ENCODE measurements at regions not wholly inside any gene's neighbourhood (a gene's known extent, or its start where the extent isn't known, plus 50 kb on each side); places are given as distances from the start of the nearest gene placed in this dataset.

DNA sequence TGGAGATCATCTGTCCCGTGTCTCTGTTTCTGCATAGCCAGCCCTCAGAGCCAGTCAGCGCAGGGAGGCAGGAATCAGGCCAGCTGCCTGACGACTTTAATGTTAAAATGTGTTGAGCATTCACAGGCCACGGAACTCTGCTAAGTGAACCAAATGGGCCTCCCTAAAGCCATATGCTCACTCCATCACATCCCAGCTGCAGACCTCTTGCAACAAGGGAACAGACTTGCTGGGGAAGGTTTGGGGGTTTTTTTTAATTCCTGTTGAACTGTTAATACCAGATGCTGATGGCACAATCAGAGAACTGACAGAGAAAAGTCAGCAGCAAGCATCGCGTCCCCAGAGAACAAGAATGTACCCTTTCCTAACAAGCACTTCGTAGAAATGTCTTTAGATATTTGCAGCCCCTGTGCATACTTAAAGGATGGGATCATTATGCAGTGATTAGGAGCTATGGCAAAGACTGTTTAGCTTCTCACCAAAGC, 900.4 kb upstream of the AUTS2 start:
- Histone ChIP-seq H3K79me2 (ENCODE audit: insufficient read depth, low read length) (no peaks in the 10 kb centered on the region), H3K4me1 (ENCODE audit: insufficient read depth, low read length, poor library complexity, severe bottlenecking) (no peaks in the 10 kb centered on the region), H3K9ac (ENCODE audit: low read depth, low read length, poor library complexity, severe bottlenecking) (no peak overlapping the region), H3K27me3 (ENCODE audit: insufficient read depth, low read length, poor library complexity, severe bottlenecking) (no peaks in the 10 kb centered on the region), H3K4me2 (ENCODE audit: low read depth, low read length, poor library complexity, severe bottlenecking) (no peak overlapping the region), H3F3A (ENCODE audit: low read depth) (no peaks in the 10 kb centered on the region), H3K4me3 (ENCODE audit: low read length, poor library complexity, severe bottlenecking) (no peak overlapping the region), H2AFZ (ENCODE audit: low read length) (no peak overlapping the region), H3K9me2 (replicated peaks; ENCODE audit: low read depth, low read length) (no peaks in the 10 kb centered on the region), H3K36me3 (ENCODE audit: insufficient read depth, low read length) (no peaks in the 10 kb centered on the region), H3K9me3 (ENCODE audit: insufficient read depth, low read depth, low read length) (peaks cover 2% of the 10 kb centered on the region; the same call in 1 of the 2 replicates), H4K20me1 (ENCODE audit: insufficient read depth, low read length, poor library complexity, severe bottlenecking) (no peaks in the 10 kb centered on the region)
- TF ChIP-seq, protein P1, sequence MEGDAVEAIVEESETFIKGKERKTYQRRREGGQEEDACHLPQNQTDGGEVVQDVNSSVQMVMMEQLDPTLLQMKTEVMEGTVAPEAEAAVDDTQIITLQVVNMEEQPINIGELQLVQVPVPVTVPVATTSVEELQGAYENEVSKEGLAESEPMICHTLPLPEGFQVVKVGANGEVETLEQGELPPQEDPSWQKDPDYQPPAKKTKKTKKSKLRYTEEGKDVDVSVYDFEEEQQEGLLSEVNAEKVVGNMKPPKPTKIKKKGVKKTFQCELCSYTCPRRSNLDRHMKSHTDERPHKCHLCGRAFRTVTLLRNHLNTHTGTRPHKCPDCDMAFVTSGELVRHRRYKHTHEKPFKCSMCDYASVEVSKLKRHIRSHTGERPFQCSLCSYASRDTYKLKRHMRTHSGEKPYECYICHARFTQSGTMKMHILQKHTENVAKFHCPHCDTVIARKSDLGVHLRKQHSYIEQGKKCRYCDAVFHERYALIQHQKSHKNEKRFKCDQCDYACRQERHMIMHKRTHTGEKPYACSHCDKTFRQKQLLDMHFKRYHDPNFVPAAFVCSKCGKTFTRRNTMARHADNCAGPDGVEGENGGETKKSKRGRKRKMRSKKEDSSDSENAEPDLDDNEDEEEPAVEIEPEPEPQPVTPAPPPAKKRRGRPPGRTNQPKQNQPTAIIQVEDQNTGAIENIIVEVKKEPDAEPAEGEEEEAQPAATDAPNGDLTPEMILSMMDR (conservative IDR thresholded peaks at IDR 0.05; ENCODE audit: low read length): no peak
- no peak for TF ChIP-seq EZH2phosphoT487 (IDR thresholded peaks at IDR 0.05; ENCODE audit: borderline replicate concordance)

DNA sequence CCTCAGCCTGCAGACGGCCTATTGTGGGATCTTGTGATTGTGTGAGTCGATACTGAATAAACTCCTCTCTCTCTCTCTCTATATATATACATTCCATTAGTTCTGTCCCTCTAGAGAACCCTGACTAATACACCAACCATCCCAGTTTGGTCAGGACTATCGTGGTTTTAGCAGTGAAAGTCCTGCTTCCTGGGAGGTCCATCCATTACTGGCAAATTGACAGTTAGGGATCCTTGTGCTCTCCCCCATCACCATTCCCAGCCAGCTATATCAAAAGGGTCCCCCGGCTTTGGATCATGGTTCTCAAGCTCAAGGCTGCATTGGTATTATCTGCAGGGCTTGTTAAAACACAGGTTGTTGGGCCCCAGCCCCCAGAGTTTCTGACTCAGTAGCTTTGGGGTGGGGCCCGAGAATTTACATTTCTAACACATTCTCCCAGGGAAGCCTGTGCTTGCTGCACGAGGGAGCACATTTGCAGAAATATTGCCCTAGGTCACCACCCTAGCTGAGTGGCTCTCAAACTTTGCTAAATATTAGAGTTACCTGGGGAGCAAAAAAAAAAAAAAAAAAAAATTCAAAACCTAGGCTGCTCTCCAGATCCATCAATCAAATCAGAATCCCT, 899.1 kb upstream of the AUTS2 start:
- no peak overlapping the region for H2AFZ ChIP-seq (ENCODE audit: low read length)
- H3K79me2 ChIP-seq (ENCODE audit: insufficient read depth, low read length): no peaks in the 10 kb centered on the region
- no peak for TF ChIP-seq EZH2phosphoT487 (IDR thresholded peaks at IDR 0.05; ENCODE audit: borderline replicate concordance)
- TF ChIP-seq, protein P1 (conservative IDR thresholded peaks at IDR 0.05; ENCODE audit: low read length): no peak
- H3F3A ChIP-seq (ENCODE audit: low read depth): no peaks in the 10 kb centered on the region
- no peaks in the 10 kb centered on the region for H3K36me3 ChIP-seq (ENCODE audit: insufficient read depth, low read length)
- no peak overlapping the region for H3K9ac ChIP-seq (ENCODE audit: low read depth, low read length, poor library complexity, severe bottlenecking)
- peaks cover 2% of the 10 kb centered on the region; the same call in 1 of the 2 replicates for H3K9me3 ChIP-seq (ENCODE audit: insufficient read depth, low read depth, low read length)
- no peaks in the 10 kb centered on the region for H4K20me1 ChIP-seq (ENCODE audit: insufficient read depth, low read length, poor library complexity, severe bottlenecking)
- no peaks in the 10 kb centered on the region for H3K9me2 ChIP-seq (replicated peaks; ENCODE audit: low read depth, low read length)
- H3K4me3 ChIP-seq (ENCODE audit: low read length, poor library complexity, severe bottlenecking): no peak overlapping the region
- no peak overlapping the region for H3K4me2 ChIP-seq (ENCODE audit: low read depth, low read length, poor library complexity, severe bottlenecking)
- H3K27me3 ChIP-seq (ENCODE audit: insufficient read depth, low read length, poor library complexity, severe bottlenecking): no peaks in the 10 kb centered on the region
- no peaks in the 10 kb centered on the region for H3K4me1 ChIP-seq (ENCODE audit: insufficient read depth, low read length, poor library complexity, severe bottlenecking)

DNA sequence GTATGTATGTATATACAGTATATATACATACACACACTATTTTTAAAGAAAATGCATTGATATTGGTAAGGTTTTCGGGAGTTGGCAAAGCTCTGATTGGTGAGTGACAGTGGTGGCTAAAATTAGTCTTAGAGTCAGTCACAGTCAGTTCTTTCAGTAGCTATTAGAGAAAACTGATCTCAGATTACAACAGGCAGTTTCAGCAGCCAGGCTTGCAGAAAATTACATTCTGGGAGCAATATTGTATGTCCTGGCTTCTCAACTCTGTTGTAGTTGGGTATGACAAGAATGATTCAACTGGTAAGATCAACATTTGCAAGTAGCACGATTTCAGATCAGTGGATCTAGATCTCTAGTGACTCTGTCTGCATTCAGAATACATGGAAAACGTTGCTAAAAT, 897.9 kb upstream of the AUTS2 start:
- H2AFZ ChIP-seq (ENCODE audit: low read length): no peak overlapping the region
- no peaks in the 10 kb centered on the region for H3K9me3 ChIP-seq (ENCODE audit: insufficient read depth, low read depth, low read length)
- H3K4me2 ChIP-seq (ENCODE audit: low read depth, low read length, poor library complexity, severe bottlenecking): no peak overlapping the region
- H3K4me3 ChIP-seq (ENCODE audit: low read length, poor library complexity, severe bottlenecking): no peak overlapping the region
- TF ChIP-seq, protein P1 (conservative IDR thresholded peaks at IDR 0.05; ENCODE audit: low read length): no peak
- no peak for TF ChIP-seq EZH2phosphoT487 (IDR thresholded peaks at IDR 0.05; ENCODE audit: borderline replicate concordance)
- no peaks in the 10 kb centered on the region for H3K27me3 ChIP-seq (ENCODE audit: insufficient read depth, low read length, poor library complexity, severe bottlenecking)
- no peaks in the 10 kb centered on the region for H3F3A ChIP-seq (ENCODE audit: low read depth)
- H3K36me3 ChIP-seq (ENCODE audit: insufficient read depth, low read length): no peaks in the 10 kb centered on the region
- H3K4me1 ChIP-seq (ENCODE audit: insufficient read depth, low read length, poor library complexity, severe bottlenecking): no peaks in the 10 kb centered on the region
- H3K79me2 ChIP-seq (ENCODE audit: insufficient read depth, low read length): no peaks in the 10 kb centered on the region
- no peak overlapping the region for H3K9ac ChIP-seq (ENCODE audit: low read depth, low read length, poor library complexity, severe bottlenecking)
- H3K9me2 ChIP-seq (replicated peaks; ENCODE audit: low read depth, low read length): no peaks in the 10 kb centered on the region
- no peaks in the 10 kb centered on the region for H4K20me1 ChIP-seq (ENCODE audit: insufficient read depth, low read length, poor library complexity, severe bottlenecking)
